ENCODE measurements at regions not wholly inside any gene's neighbourhood (a gene's known extent, or its start where the extent isn't known, plus 50 kb on each side); places are given as distances from the start of the nearest gene placed in this dataset.
A peak's percentile ranks its signal among the peaks of the same experiment; 100 is the strongest.

GRCh38 chr18:76133873-76134272, 361.2 kb downstream of the ZNF516 start:
- H3K27ac ChIP-seq = no peak overlapping the region
- DNase-seq (ENCODE audit: low read depth in 1 of 2, low spot score in 1 of 2) = no peak
- H3K4me3 ChIP-seq = no peak overlapping the region
- TF ChIP-seq CTCF (IDR thresholded peaks at IDR 0.05; ENCODE audit: low read depth, low read length) = no peak
- H3K27me3 ChIP-seq = no peaks in the 10 kb centered on the region
- H3K4me1 ChIP-seq (ENCODE audit: low read depth) = no peaks in the 10 kb centered on the region
- H3K9me3 ChIP-seq (ENCODE audit: low read depth) = no peaks in the 10 kb centered on the region
- H3K36me3 ChIP-seq = no peaks in the 10 kb centered on the region

DNA sequence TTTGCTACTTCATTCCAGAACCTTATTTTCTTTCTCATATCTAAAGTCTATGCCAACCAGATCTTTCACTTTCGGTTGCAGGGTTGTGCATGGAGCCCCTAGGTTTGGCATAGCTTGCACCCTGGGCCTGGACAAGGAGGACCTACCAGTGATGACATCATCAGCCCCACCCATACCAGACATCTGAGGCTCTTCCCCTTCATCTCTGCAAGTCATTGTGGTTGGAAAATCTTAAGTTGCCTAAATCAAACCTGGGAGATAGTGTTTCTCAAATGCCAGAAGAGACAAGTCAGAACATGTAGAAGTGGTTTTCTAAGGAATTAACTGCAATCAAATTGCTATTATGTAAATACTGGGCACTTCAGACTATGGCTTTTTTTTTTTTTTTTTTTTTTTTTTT, 363.3 kb downstream of the ZNF516 start:
- H3K4me3 ChIP-seq = no peak overlapping the region
- no peak for DNase-seq (ENCODE audit: low read depth in 1 of 2, low spot score in 1 of 2)
- no peaks in the 10 kb centered on the region for H3K9me3 ChIP-seq (ENCODE audit: low read depth)
- no peak overlapping the region for H3K27ac ChIP-seq
- TF ChIP-seq CTCF (IDR thresholded peaks at IDR 0.05; ENCODE audit: low read depth, low read length) = no peak
- H3K4me1 ChIP-seq (ENCODE audit: low read depth) = no peaks in the 10 kb centered on the region
- H3K27me3 ChIP-seq = no peaks in the 10 kb centered on the region
- H3K36me3 ChIP-seq = no peaks in the 10 kb centered on the region

GRCh38 chr18:76130845-76131244, 364.2 kb downstream of the ZNF516 start:
- Histone ChIP-seq H3K4me1 (ENCODE audit: low read depth) (no peaks in the 10 kb centered on the region), H3K36me3 (no peaks in the 10 kb centered on the region), H3K27ac (no peak overlapping the region), H3K9me3 (ENCODE audit: low read depth) (no peaks in the 10 kb centered on the region), H3K4me3 (no peak overlapping the region), H3K27me3 (no peaks in the 10 kb centered on the region)
- no peak for TF ChIP-seq CTCF (IDR thresholded peaks at IDR 0.05; ENCODE audit: low read depth, low read length)
- DNase-seq (ENCODE audit: low read depth in 1 of 2, low spot score in 1 of 2) = no peak

- no peak overlapping the region for H3K4me3 ChIP-seq
- H3K9me3 ChIP-seq (ENCODE audit: low read depth) = no peaks in the 10 kb centered on the region
- no peaks in the 10 kb centered on the region for H3K4me1 ChIP-seq (ENCODE audit: low read depth)
- no peaks in the 10 kb centered on the region for H3K36me3 ChIP-seq
- H3K27ac ChIP-seq = no peak overlapping the region
- H3K27me3 ChIP-seq = no peaks in the 10 kb centered on the region
- peak in 1 of 2 donors; percentile 30 for DNase-seq (ENCODE audit: low read depth in 1 of 2, low spot score in 1 of 2)
- TF ChIP-seq CTCF (IDR thresholded peaks at IDR 0.05; ENCODE audit: low read depth, low read length) = no peak
Observed at GRCh38 chr18:76126327-76126726, 368.7 kb downstream of the ZNF516 start.

DNA sequence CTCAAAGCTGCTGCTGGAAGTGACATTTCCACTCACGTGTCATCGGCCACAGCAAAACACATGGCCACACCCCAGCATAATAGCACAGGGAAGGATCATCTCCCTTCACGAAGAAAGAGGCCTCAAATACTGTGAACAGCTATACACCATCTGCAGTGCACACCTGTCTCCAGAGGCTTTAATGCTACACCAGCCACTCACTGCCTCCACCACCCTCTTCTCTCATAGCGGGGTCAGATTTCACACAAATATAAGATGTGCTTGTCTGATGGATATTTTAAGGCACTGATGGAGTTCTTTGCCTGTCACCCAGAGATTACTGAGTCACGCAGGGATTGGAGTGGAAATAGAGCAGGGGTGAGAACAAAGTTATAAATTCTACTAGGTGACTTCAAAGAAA, 374.0 kb downstream of the ZNF516 start:
- no peak overlapping the region for H3K4me3 ChIP-seq
- H3K27ac ChIP-seq = no peak overlapping the region
- no peaks in the 10 kb centered on the region for H3K4me1 ChIP-seq (ENCODE audit: low read depth)
- DNase-seq (ENCODE audit: low read depth in 1 of 2, low spot score in 1 of 2) = no peak
- H3K36me3 ChIP-seq = no peaks in the 10 kb centered on the region
- TF ChIP-seq CTCF (IDR thresholded peaks at IDR 0.05; ENCODE audit: low read depth, low read length) = no peak
- H3K27me3 ChIP-seq = no peaks in the 10 kb centered on the region
- no peaks in the 10 kb centered on the region for H3K9me3 ChIP-seq (ENCODE audit: low read depth)

- no peaks in the 10 kb centered on the region for H3K27me3 ChIP-seq
- no peaks in the 10 kb centered on the region for H3K36me3 ChIP-seq
- H3K9me3 ChIP-seq (ENCODE audit: low read depth) = no peaks in the 10 kb centered on the region
- no peak overlapping the region for H3K4me3 ChIP-seq
- TF ChIP-seq CTCF (IDR thresholded peaks at IDR 0.05; ENCODE audit: low read depth, low read length) = no peak
- DNase-seq (ENCODE audit: low read depth in 1 of 2, low spot score in 1 of 2) = no peak
- no peaks in the 10 kb centered on the region for H3K4me1 ChIP-seq (ENCODE audit: low read depth)
- no peak overlapping the region for H3K27ac ChIP-seq
Observed at GRCh38 chr18:76115580-76115979, 379.5 kb downstream of the ZNF516 start.
